ENCODE measurements at regions not wholly inside any gene's neighbourhood (a gene's known extent, or its start where the extent isn't known, plus 50 kb on each side); places are given as distances from the start of the nearest gene placed in this dataset.

GRCh38 chr5:29304545-29304944, 1888.9 kb upstream of the CDH6 start:
- no peak for TF ChIP-seq POLR2AphosphoS5 (IDR thresholded peaks at IDR 0.05; ENCODE audit: insufficient read depth in 1 of 2, low read depth in 1 of 2)
- TF ChIP-seq, protein P1, sequence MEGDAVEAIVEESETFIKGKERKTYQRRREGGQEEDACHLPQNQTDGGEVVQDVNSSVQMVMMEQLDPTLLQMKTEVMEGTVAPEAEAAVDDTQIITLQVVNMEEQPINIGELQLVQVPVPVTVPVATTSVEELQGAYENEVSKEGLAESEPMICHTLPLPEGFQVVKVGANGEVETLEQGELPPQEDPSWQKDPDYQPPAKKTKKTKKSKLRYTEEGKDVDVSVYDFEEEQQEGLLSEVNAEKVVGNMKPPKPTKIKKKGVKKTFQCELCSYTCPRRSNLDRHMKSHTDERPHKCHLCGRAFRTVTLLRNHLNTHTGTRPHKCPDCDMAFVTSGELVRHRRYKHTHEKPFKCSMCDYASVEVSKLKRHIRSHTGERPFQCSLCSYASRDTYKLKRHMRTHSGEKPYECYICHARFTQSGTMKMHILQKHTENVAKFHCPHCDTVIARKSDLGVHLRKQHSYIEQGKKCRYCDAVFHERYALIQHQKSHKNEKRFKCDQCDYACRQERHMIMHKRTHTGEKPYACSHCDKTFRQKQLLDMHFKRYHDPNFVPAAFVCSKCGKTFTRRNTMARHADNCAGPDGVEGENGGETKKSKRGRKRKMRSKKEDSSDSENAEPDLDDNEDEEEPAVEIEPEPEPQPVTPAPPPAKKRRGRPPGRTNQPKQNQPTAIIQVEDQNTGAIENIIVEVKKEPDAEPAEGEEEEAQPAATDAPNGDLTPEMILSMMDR (IDR thresholded peaks at IDR 0.05): no peak
